Smooth muscle cell (in vitro differentiated cells): ENCODE measurements at regions not wholly inside any gene's neighbourhood (a gene's known extent, or its start where the extent isn't known, plus 50 kb on each side); places are given as distances from the start of the nearest gene placed in this dataset.

ENCODE experiments used
- DNase-seq: peaks from one replicate; lab custom pipeline; 2025; ENCODE audit not compliant: unreplicated experiment; lab: John Stamatoyannopoulos, UW
- H2AFZ ChIP-seq: fragments of 200-600 bp; sonication (generic); 2 replicates; pipeline ENCODE4 v1.6.0; 2016; ENCODE audit warnings: antibody characterized with exemption, low read depth, mild to moderate bottlenecking
- H3F3A ChIP-seq: fragments of 200-600 bp; sonication (generic); 2 replicates; pipeline ENCODE4 v1.6.0; 2017; ENCODE audit warnings: antibody characterized with exemption, low read depth
- H3K27ac ChIP-seq: fragments of 200-600 bp; sonication (generic); 2 replicates; pipeline ENCODE4 v1.5.1; 2016; ENCODE audit warnings: low read depth, mild to moderate bottlenecking
- H3K27me3 ChIP-seq: fragments of 200-600 bp; sonication (generic); 2 replicates; pipeline ENCODE4 v1.6.1; 2016; ENCODE audit warnings: low read depth, mild to moderate bottlenecking
- H3K36me3 ChIP-seq: fragments of 200-600 bp; sonication (generic); 2 replicates; pipeline ENCODE4 v1.5.1; 2016; ENCODE audit warnings: low read depth
- H3K4me1 ChIP-seq: fragments of 200-600 bp; sonication (generic); 2 replicates; pipeline ENCODE4 v1.5.1; 2016; ENCODE audit warnings: low read depth
- H3K4me2 ChIP-seq: fragments of 200-600 bp; sonication (generic); 2 replicates; pipeline ENCODE4 v1.6.0; 2016; ENCODE audit warnings: mild to moderate bottlenecking
- H3K4me3 ChIP-seq: fragments of 200-600 bp; sonication (generic); 2 replicates; pipeline ENCODE4 v1.5.1; 2016; ENCODE audit warnings: mild to moderate bottlenecking
- H3K79me2 ChIP-seq: fragments of 200-600 bp; sonication (generic); 2 replicates; pipeline ENCODE4 v1.6.0; 2016; ENCODE audit warnings: low read depth, mild to moderate bottlenecking
- H3K9ac ChIP-seq: fragments of 200-600 bp; sonication (generic); 2 replicates; pipeline ENCODE4 v1.6.0; 2016; ENCODE audit warnings: low read depth
- H3K9me3 ChIP-seq: fragments of 200-600 bp; sonication (generic); replicated peaks from 2 replicates; pipeline ENCODE4 v1.5.1; 2016; ENCODE audit warnings: low read depth
- H4K20me1 ChIP-seq: fragments of 200-600 bp; sonication (generic); 2 replicates; pipeline ENCODE4 v1.6.0; 2016; ENCODE audit warnings: low read depth
- CTCF ChIP-seq: fragments of 200-600 bp; sonication (generic); IDR thresholded peaks from 2 replicates; pipeline ENCODE4 v1.5.1; 2017; ENCODE audit warnings: borderline replicate concordance, mild to moderate bottlenecking, antibody characterized with exemption; ENCODE audit not compliant: insufficient read depth, poor library complexity, severe bottlenecking
- whole genome bisulfite sequencing: methylation state at CpG from one replicate; pipeline ENCODE4 v1.1.7; 2016; ENCODE audit warnings: low lambda C conversion rate; 5-methylcytosine and 5-hydroxymethylcytosine counted together

- H3K9ac ChIP-seq, result no peak overlapping the region
- H2AFZ ChIP-seq, result no peak overlapping the region
- H4K20me1 ChIP-seq, result no peaks in the 10 kb centered on the region
- 80% methylated on average over 3 of the region's 3 CpGs for WGBS
- H3K4me1 ChIP-seq, result no peaks in the 10 kb centered on the region
- no peaks in the 10 kb centered on the region for H3K9me3 ChIP-seq
- H3K4me2 ChIP-seq, result no peak overlapping the region
- no peak for TF ChIP-seq CTCF
- no peaks in the 10 kb centered on the region for H3K36me3 ChIP-seq
- H3K27me3 ChIP-seq, result no peaks in the 10 kb centered on the region
- DNase-seq, result no peak
- no peaks in the 10 kb centered on the region for H3K79me2 ChIP-seq
- no peak overlapping the region for H3K4me3 ChIP-seq
- H3F3A ChIP-seq, result no peaks in the 10 kb centered on the region
- no peak overlapping the region for H3K27ac ChIP-seq
These were observed 295.6 kb downstream of the IRX2 start for GRCh38 chr5:2455878-2456277.

- Histone ChIP-seq H3K27me3 (no peaks in the 10 kb centered on the region), H3K79me2 (no peaks in the 10 kb centered on the region), H3K4me1 (no peaks in the 10 kb centered on the region), H3K27ac (no peak overlapping the region), H3K4me3 (no peak overlapping the region), H3F3A (no peaks in the 10 kb centered on the region), H3K36me3 (no peaks in the 10 kb centered on the region), H4K20me1 (no peaks in the 10 kb centered on the region), H3K4me2 (no peak overlapping the region), H3K9ac (no peak overlapping the region), H2AFZ (no peak overlapping the region), H3K9me3 (no peaks in the 10 kb centered on the region)
- no peak for TF ChIP-seq CTCF
- WGBS, result 91% methylated on average over 5 of the region's 5 CpGs
- no peak for DNase-seq
These were observed 296.6 kb downstream of the IRX2 start for GRCh38 chr5:2454876-2455275.

GRCh38 chr5:2453781-2454180 is 297.7 kb downstream of the IRX2 start:
- Histone ChIP-seq H3F3A (no peaks in the 10 kb centered on the region), H3K4me2 (no peak overlapping the region)
- 96% methylated on average over 3 of the region's 3 CpGs for WGBS

More at GRCh38 chr5:2453781-2454180, 297.7 kb downstream of the IRX2 start:
- no peak for DNase-seq
- H3K36me3 ChIP-seq, result no peaks in the 10 kb centered on the region
- H3K27ac ChIP-seq, result no peak overlapping the region
- no peaks in the 10 kb centered on the region for H4K20me1 ChIP-seq
- H3K79me2 ChIP-seq, result no peaks in the 10 kb centered on the region
- no peak overlapping the region for H3K9ac ChIP-seq
- no peaks in the 10 kb centered on the region for H3K9me3 ChIP-seq
- no peak overlapping the region for H2AFZ ChIP-seq
- no peak for TF ChIP-seq CTCF
- H3K4me1 ChIP-seq, result no peaks in the 10 kb centered on the region
- no peak overlapping the region for H3K4me3 ChIP-seq
- H3K27me3 ChIP-seq, result no peaks in the 10 kb centered on the region
